Activated CD8-positive, alpha-beta memory T cell treated with anti-CD3 and anti-CD28 coated beads, Interleukin-2, amount 10 ng/mL, durations not matched to agents 7 days and 5 days (primary cell): ENCODE measurements at regions not wholly inside any gene's neighbourhood (a gene's known extent, or its start where the extent isn't known, plus 50 kb on each side); places are given as distances from the start of the nearest gene placed in this dataset.
"Not testable (repeated sequence)": the region's sequence is repeated elsewhere in the genome, so short reads cannot be mapped to it uniquely, and the experiment has no call there.

Source experiments
- ATAC-seq: fragments of 150-1000 bp; cut with Tn5 transposase; one replicate; pipeline ENCODE4 v1.10.0; 2021; ENCODE audit warnings: moderate library complexity
- CTCF ChIA-PET: fragments of 350-600 bp; sonication (Branson Sonifier 250); formaldehyde crosslinking; loops from one replicate; lab custom pipeline; 2021; ENCODE audit warnings: antibody characterized with exemption; lab: Charles Lee
- DNase-seq: peaks from one replicate; pipeline ENCODE4 v3.0.0-alpha.2; 2020
- H3K27ac Mint-ChIP-seq: one replicate; pipeline ENCODE4 v1.8.0; 2021; ENCODE audit warnings: mild to moderate bottlenecking, mixed read lengths
- H3K27me3 Mint-ChIP-seq: one replicate; pipeline ENCODE4 v1.8.0; 2021; ENCODE audit warnings: mixed read lengths
- H3K36me3 Mint-ChIP-seq: one replicate; pipeline ENCODE4 v1.8.0; 2021; ENCODE audit warnings: mild to moderate bottlenecking, mixed read lengths
- H3K4me1 Mint-ChIP-seq: one replicate; pipeline ENCODE4 v1.8.0; 2021; ENCODE audit warnings: mixed read lengths
- H3K4me3 Mint-ChIP-seq: one replicate; pipeline ENCODE4 v1.8.0; 2021; ENCODE audit warnings: mild to moderate bottlenecking, moderate library complexity, mixed read lengths
- H3K9me3 Mint-ChIP-seq: one replicate; pipeline ENCODE4 v1.8.0; 2022; ENCODE audit warnings: low read depth, mixed read lengths

DNA sequence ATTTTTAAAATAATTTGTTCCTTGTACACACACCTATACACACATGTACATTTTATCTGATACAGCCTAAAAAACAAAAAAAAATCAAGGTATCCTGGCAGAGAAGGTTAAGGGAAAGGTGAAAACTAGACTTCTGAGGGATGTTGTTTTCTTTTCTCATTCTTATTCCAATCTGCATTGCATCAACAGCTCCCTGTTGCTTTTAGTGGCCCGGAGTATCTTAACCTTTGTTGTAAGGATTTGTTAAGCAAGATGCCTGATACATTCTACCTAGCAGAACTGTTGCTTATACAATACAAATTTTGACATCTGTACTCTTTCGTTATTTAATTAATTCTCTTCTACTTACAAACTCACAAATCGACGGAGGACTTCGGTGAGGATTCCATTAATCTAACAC is 167.4 kb downstream of the GNAI1 start:
- H3K27ac Mint-ChIP-seq = no peak overlapping the region
- no peaks in the 10 kb centered on the region for H3K27me3 Mint-ChIP-seq
- peaks cover 6% of the 10 kb centered on the region for H3K9me3 Mint-ChIP-seq
- no peak for ATAC-seq
- H3K4me3 Mint-ChIP-seq = no peak overlapping the region
- no peaks in the 10 kb centered on the region for H3K4me1 Mint-ChIP-seq
- H3K36me3 Mint-ChIP-seq = no peaks in the 10 kb centered on the region
- CTCF ChIA-PET = no interaction called here
- no peak for DNase-seq

GRCh38 chr7:80298201-80298600 is 163.6 kb downstream of the GNAI1 start:
- Mint-ChIP-seq H3K36me3 (no peaks in the 10 kb centered on the region), H3K4me3 (no peak overlapping the region), H3K9me3 (peaks cover 11% of the 10 kb centered on the region), H3K27me3 (no peaks in the 10 kb centered on the region), H3K27ac (no peak overlapping the region), H3K4me1 (no peaks in the 10 kb centered on the region)
- CTCF ChIA-PET = no interaction called here
- DNase-seq (no peak), ATAC-seq (no peak)

DNA sequence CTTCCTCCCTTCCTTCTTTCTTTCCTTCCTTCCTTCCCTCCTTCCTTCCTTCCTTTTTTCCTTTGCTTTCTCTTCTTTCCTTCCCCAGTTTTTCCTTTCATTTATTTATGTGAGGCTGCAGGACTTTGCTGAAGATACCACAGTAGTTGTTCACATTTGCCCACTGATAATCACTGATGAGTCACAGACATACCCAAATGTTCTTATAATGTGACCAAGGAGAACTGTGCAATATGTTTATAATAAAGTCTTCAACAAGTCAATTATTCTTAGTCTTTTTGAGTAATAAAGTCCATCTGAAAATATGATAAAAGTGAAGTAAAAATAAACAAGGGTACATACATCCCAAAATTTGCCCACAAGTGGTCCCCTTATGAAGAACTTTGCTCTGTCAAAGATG is 159.7 kb downstream of the GNAI1 start:
- DNase-seq (no peak), ATAC-seq (no peak)
- no peaks in the 10 kb centered on the region for H3K36me3 Mint-ChIP-seq
- H3K27ac Mint-ChIP-seq = no peak overlapping the region
- peaks cover 7% of the 10 kb centered on the region for H3K9me3 Mint-ChIP-seq
- H3K27me3 Mint-ChIP-seq = no peaks in the 10 kb centered on the region
- no peaks in the 10 kb centered on the region for H3K4me1 Mint-ChIP-seq
- no peak overlapping the region for H3K4me3 Mint-ChIP-seq
- CTCF ChIA-PET = no interaction called here

DNA sequence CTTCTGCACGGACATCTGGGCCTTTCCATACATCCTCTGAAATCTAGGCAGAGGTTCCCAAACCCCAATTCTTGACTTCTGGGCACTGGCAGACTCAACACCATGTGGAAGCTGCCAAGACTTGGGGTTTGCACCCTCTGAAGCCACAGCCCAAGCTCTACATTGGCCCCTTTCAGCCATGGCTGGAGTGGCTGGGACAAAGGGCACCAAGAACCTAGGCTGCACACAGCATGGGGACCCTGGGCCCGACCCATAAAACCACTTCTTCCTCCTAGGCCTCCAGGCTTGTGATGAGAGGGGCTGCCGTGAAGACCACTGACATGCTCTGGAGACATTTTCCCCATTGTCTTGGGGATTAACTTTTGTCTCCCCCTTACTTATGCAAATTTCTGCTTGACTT is 158.0 kb downstream of the GNAI1 start:
- ATAC-seq, H3K36me3 Mint-ChIP-seq, CTCF ChIA-PET, H3K27ac Mint-ChIP-seq, H3K27me3 Mint-ChIP-seq, H3K9me3 Mint-ChIP-seq, DNase-seq, H3K4me3 Mint-ChIP-seq, H3K4me1 Mint-ChIP-seq: not testable (repeated sequence)

DNA sequence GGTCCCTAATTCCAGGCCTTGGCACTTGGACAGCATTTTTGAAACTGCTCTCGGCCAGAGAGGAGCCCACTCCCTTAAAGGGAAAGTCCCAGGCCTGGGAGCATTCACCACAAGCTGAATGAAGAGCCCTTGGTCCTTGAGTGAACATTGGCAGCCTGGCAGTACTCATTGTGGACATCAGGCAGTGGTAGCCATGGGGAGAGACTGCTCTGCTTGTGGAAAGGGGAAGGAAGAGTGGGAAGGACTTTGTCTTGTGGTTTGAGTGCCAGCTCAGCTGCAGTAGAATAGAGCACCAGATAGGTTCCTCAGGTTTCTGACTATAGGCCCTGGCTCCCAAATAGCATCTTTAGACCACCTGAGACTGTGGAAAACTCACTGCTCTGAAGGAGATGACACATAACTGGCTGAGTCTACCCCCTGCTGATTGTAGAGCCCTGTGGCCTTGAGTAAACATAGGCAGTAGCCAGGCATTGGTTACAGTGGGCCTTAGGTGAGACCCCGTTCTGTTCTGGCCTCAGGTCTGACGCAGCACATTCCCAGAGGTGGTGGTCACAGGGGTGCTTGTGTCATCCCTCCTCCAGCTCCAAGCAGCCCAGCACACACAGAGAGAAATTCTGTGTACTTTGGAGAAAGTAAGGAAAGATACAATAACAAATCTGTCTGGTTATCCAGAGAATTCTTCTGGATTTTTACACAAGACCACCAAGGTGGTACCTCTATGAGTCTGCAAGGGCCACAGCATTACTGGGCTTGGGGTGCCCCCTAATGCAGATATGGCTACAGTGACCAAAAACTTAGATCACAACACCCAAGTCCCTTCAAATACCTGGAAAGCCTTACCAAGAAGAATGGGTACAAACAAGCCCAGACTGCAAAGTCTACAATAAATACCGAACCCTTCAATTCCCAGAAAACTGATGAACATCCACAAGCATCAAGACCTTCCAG is 153.8 kb downstream of the GNAI1 start:
- no peaks in the 10 kb centered on the region for H3K27me3 Mint-ChIP-seq
- H3K4me3 Mint-ChIP-seq = no peak overlapping the region
- no peak for ATAC-seq
- no peak for DNase-seq
- CTCF ChIA-PET = no interaction called here
- H3K27ac Mint-ChIP-seq = no peak overlapping the region
- H3K4me1 Mint-ChIP-seq = no peaks in the 10 kb centered on the region
- no peaks in the 10 kb centered on the region for H3K36me3 Mint-ChIP-seq
- peaks cover 4% of the 10 kb centered on the region for H3K9me3 Mint-ChIP-seq

GRCh38 chr7:80287400-80288174 is 153.0 kb downstream of the GNAI1 start:
- Mint-ChIP-seq H3K27ac (no peak overlapping the region), H3K4me3 (no peak overlapping the region), H3K9me3 (peaks cover 8% of the 10 kb centered on the region), H3K36me3 (no peaks in the 10 kb centered on the region), H3K27me3 (no peaks in the 10 kb centered on the region), H3K4me1 (no peaks in the 10 kb centered on the region)
- DNase-seq (no peak), ATAC-seq (no peak)
- CTCF ChIA-PET = no interaction called here

DNA sequence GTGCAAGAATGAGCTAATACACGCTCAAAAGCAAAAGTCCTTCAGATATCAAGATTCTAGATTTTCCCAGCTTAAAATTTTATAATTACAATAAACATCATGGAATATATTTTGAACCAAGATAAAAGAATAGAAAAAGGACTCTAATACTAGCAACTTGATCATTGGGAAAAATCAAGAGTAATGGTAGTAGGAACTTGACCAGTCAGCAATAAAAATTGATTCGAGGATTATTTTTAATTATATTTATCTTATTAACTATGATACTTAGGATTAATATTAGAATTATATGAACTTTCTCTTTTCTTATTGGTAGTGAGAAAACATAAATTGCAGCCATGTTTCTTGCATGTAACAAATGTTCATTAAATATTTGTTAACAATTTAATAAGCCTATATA is 152.0 kb downstream of the GNAI1 start:
- ATAC-seq (no peak), DNase-seq (no peak)
- Mint-ChIP-seq H3K36me3 (no peaks in the 10 kb centered on the region), H3K27ac (no peak overlapping the region), H3K4me3 (no peak overlapping the region), H3K4me1 (no peaks in the 10 kb centered on the region), H3K9me3 (peaks cover 8% of the 10 kb centered on the region), H3K27me3 (no peaks in the 10 kb centered on the region)
- CTCF ChIA-PET = no interaction called here

GRCh38 chr7:80284855-80285254 is 150.2 kb downstream of the GNAI1 start:
- Mint-ChIP-seq H3K9me3 (peaks cover 8% of the 10 kb centered on the region), H3K4me1 (no peaks in the 10 kb centered on the region), H3K27ac (no peak overlapping the region), H3K4me3 (no peak overlapping the region), H3K36me3 (no peaks in the 10 kb centered on the region), H3K27me3 (no peaks in the 10 kb centered on the region)
- ATAC-seq = no peak
- CTCF ChIA-PET = no interaction called here
- DNase-seq = no peak

GRCh38 chr7:80279760-80280159 is 145.1 kb downstream of the GNAI1 start:
- DNase-seq (no peak), ATAC-seq (no peak)
- Mint-ChIP-seq H3K4me1 (no peaks in the 10 kb centered on the region), H3K9me3 (peaks cover 4% of the 10 kb centered on the region), H3K27me3 (no peaks in the 10 kb centered on the region), H3K36me3 (no peaks in the 10 kb centered on the region), H3K4me3 (no peak overlapping the region), H3K27ac (no peak overlapping the region)
- CTCF ChIA-PET = no interaction called here

DNA sequence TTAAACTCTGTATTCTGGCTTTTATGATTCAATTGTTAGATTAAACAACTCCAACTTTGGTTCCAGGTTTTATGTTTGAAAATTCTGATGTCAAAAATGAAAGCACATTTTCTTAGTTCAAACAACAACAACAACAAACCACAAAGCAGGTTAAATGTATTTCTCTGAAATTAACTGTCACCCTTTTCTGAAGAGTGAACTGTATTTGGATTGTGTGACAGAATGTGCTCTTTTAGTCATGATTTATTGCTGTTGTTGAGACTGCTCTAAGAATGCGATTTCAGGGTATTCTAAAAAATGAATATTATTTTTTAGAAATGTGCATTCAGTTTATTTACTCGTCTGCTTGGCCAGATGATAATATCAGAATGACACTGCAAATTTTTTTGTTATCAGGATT is 144.1 kb downstream of the GNAI1 start:
- CTCF ChIA-PET = no interaction called here
- no peak overlapping the region for H3K4me3 Mint-ChIP-seq
- H3K36me3 Mint-ChIP-seq = no peaks in the 10 kb centered on the region
- no peaks in the 10 kb centered on the region for H3K27me3 Mint-ChIP-seq
- no peak for ATAC-seq
- H3K4me1 Mint-ChIP-seq = no peaks in the 10 kb centered on the region
- H3K9me3 Mint-ChIP-seq = peaks cover 4% of the 10 kb centered on the region
- DNase-seq = no peak
- H3K27ac Mint-ChIP-seq = no peak overlapping the region

GRCh38 chr7:80277434-80278427 is 143.1 kb downstream of the GNAI1 start:
- H3K4me3 Mint-ChIP-seq = no peak overlapping the region
- ATAC-seq (no peak), DNase-seq (no peak)
- no peaks in the 10 kb centered on the region for H3K27me3 Mint-ChIP-seq
- H3K4me1 Mint-ChIP-seq = no peaks in the 10 kb centered on the region
- H3K9me3 Mint-ChIP-seq = no peaks in the 10 kb centered on the region
- no peak overlapping the region for H3K27ac Mint-ChIP-seq
- CTCF ChIA-PET = no interaction called here
- no peaks in the 10 kb centered on the region for H3K36me3 Mint-ChIP-seq
